H1 (cell line): ENCODE measurements at regions not wholly inside any gene's neighbourhood (a gene's known extent, or its start where the extent isn't known, plus 50 kb on each side); places are given as distances from the start of the nearest gene placed in this dataset.

Experiments used
- CTCF ChIA-PET: fragments of 300-600 bp; sonication (Branson Sonifier 250); formaldehyde crosslinking; loops from one replicate; lab custom pipeline; 2021; ENCODE audit not compliant: partially characterized antibody; lab: Charles Lee
- POLR2A ChIA-PET: fragments of 300-600 bp; sonication (Branson Sonifier 250); formaldehyde crosslinking; loops from one replicate; lab custom pipeline; 2021; ENCODE audit warnings: inconsistent platforms; ENCODE audit not compliant: partially characterized antibody; lab: Charles Lee
- DNase-seq, 2 experiments: peaks; one replicate each; pipeline versions ENCODE4 v3.0.0 to v3.0.0-alpha.2; 2010 to 2022; ENCODE audit warnings: low spot score in 2 of 2, low read depth in 1 of 2, mixed read lengths in 1 of 2
- FAIRE-seq: peaks from 2 replicates; lab custom pipeline; 2011; peaks lifted over from hg19 to GRCh38; lab: Jason Lieb, UNC
- H2AFZ ChIP-seq: 2 replicates; pipeline ENCODE4 v1.8.1; 2012; ENCODE audit warnings: low read length, inconsistent platforms
- H2AK5ac ChIP-seq: 2 replicates; pipeline ENCODE4 v1.6.1; 2013; ENCODE audit warnings: low read depth, low read length
- H2BK120ac ChIP-seq: replicated peaks from 2 replicates; pipeline ENCODE3; 2013; ENCODE audit warnings: low read depth, low read length, inconsistent platforms
- H2BK12ac ChIP-seq: 2 replicates; pipeline ENCODE4 v1.6.1; 2013; ENCODE audit warnings: low read depth, low read length
- H2BK15ac ChIP-seq: 2 replicates; pipeline ENCODE4 v1.6.1; 2013; ENCODE audit warnings: low read length
- H2BK20ac ChIP-seq: 2 replicates; pipeline ENCODE4 v1.6.1; 2013; ENCODE audit warnings: low read length
- H2BK5ac ChIP-seq: 2 replicates; pipeline ENCODE4 v1.6.1; 2013; ENCODE audit warnings: low read depth, low read length
- H3K14ac ChIP-seq: 2 replicates; pipeline ENCODE4 v1.6.1; 2013; ENCODE audit warnings: inconsistent platforms; ENCODE audit not compliant: insufficient read length
- H3K18ac ChIP-seq: 2 replicates; pipeline ENCODE4 v1.6.1; 2013; ENCODE audit warnings: low read length; ENCODE audit errors: extremely low read depth
- H3K23ac ChIP-seq: 2 replicates; pipeline ENCODE4 v1.6.1; 2013; ENCODE audit warnings: inconsistent platforms; ENCODE audit not compliant: insufficient read length
- H3K23me2 ChIP-seq: 2 replicates; pipeline ENCODE4 v1.6.1; 2013; ENCODE audit warnings: low read depth, low read length
- H3K27ac ChIP-seq: 2 replicates; pipeline ENCODE4 v1.6.1; 2011; ENCODE audit warnings: low read depth, low read length, inconsistent platforms
- H3K27me3 ChIP-seq, 4 experiments: replicated peaks in 1 of 4; 1 replicate in 1 of 4; 2 replicates in 3 of 4; pipeline versions ENCODE4 v1.6.1 to v1.8.1; 2011 to 2013; ENCODE audit warnings: low read length in 3 of 4, mild to moderate bottlenecking in 3 of 4, inconsistent platforms in 2 of 4, mixed read lengths in 2 of 4, moderate library complexity in 1 of 4; ENCODE audit not compliant: control insufficient read depth in 3 of 4, insufficient read depth in 3 of 4; ENCODE audit errors: extremely low read depth in 1 of 4
- H3K36me3 ChIP-seq, 4 experiments: 2 replicates each; pipeline versions ENCODE4 v1.6.1 to v1.8.1; 2011 to 2013; ENCODE audit warnings: mild to moderate bottlenecking in 4 of 4, low read length in 3 of 4, moderate library complexity in 2 of 4, control low read depth in 1 of 4, inconsistent platforms in 1 of 4; ENCODE audit not compliant: insufficient read depth in 4 of 4, control insufficient read depth in 2 of 4
- H3K4ac ChIP-seq: replicated peaks from 2 replicates; pipeline ENCODE3; 2013; ENCODE audit warnings: low read length, low read depth, mixed read lengths, inconsistent platforms; ENCODE audit not compliant: insufficient read length
- H3K4me1 ChIP-seq, 4 experiments: replicated peaks in 1 of 4; 1 replicate in 1 of 4; 2 replicates in 3 of 4; pipeline versions ENCODE4 v1.6.1 to v1.8.1; 2011 to 2013; ENCODE audit warnings: low read length in 3 of 4, inconsistent platforms in 2 of 4, mixed read lengths in 1 of 4; ENCODE audit not compliant: insufficient read depth in 4 of 4, control insufficient read depth in 3 of 4
- H3K4me2 ChIP-seq, 2 experiments: 2 replicates each; pipeline versions ENCODE4 v1.6.1 to v1.8.1; 2011 to 2013; ENCODE audit warnings: low read depth in 2 of 2, low read length in 2 of 2, control low read depth in 1 of 2, inconsistent platforms in 1 of 2, mild to moderate bottlenecking in 1 of 2; ENCODE audit not compliant: insufficient read depth in 1 of 2
- H3K4me3 ChIP-seq, 4 experiments: fragments of 200-600, 300-600 bp in 1 of 4; sonication (generic), shearing (Covaris generic), sonication (Bioruptor Twin) in 1 of 4; 2 replicates each; pipeline versions ENCODE4 v1.5.1 to v1.8.1; 2011 to 2016; ENCODE audit warnings: low read length in 4 of 4, low read depth in 3 of 4, control low read depth in 2 of 4, inconsistent platforms in 2 of 4, mild to moderate bottlenecking in 2 of 4, mixed read lengths in 1 of 4, moderate library complexity in 1 of 4; ENCODE audit not compliant: insufficient read depth in 2 of 4; ENCODE audit errors: extremely low read depth in 1 of 4
- H3K56ac ChIP-seq: replicated peaks from 2 replicates; pipeline ENCODE3; 2013; ENCODE audit warnings: low read depth, mild to moderate bottlenecking, mixed read lengths, low read length, inconsistent platforms; ENCODE audit not compliant: insufficient read length
- H3K79me1 ChIP-seq: 2 replicates; pipeline ENCODE4 v1.6.1; 2013; ENCODE audit warnings: low read depth, low read length, control low read depth
- H3K79me2 ChIP-seq, 2 experiments: 2 replicates each; pipeline versions ENCODE4 v1.6.1 to v1.8.1; 2012 to 2013; ENCODE audit warnings: low read length in 2 of 2, mild to moderate bottlenecking in 2 of 2, inconsistent platforms in 1 of 2; ENCODE audit not compliant: insufficient read depth in 2 of 2, control insufficient read depth in 1 of 2
- H3K9ac ChIP-seq, 4 experiments: replicated peaks in 1 of 4; 1 replicate in 1 of 4; 2 replicates in 3 of 4; pipeline versions ENCODE4 v1.6.1 to v1.8.1; 2011 to 2013; ENCODE audit warnings: low read depth in 3 of 4, low read length in 3 of 4, control low read depth in 2 of 4, mild to moderate bottlenecking in 2 of 4, moderate library complexity in 2 of 4, inconsistent platforms in 1 of 4; ENCODE audit errors: extremely low read depth in 1 of 4
- H3K9me3 ChIP-seq, 2 experiments: 2 replicates each; pipeline versions ENCODE4 v1.6.1 to v1.8.1; 2012 to 2013; ENCODE audit warnings: mild to moderate bottlenecking in 2 of 2, moderate library complexity in 2 of 2, control low read depth in 1 of 2, inconsistent platforms in 1 of 2, low read depth in 1 of 2, low read length in 1 of 2, mixed read lengths in 1 of 2; ENCODE audit not compliant: insufficient read depth in 2 of 2
- H4K20me1 ChIP-seq, 2 experiments: replicated peaks in 1 of 2; 2 replicates each; pipeline versions ENCODE3 to v1.8.1; 2011 to 2013; ENCODE audit warnings: inconsistent platforms in 2 of 2, low read length in 2 of 2, mild to moderate bottlenecking in 1 of 2; ENCODE audit not compliant: insufficient read depth in 2 of 2, control insufficient read depth in 1 of 2
- H4K5ac ChIP-seq: 2 replicates; pipeline ENCODE4 v1.6.1; 2013; ENCODE audit warnings: low read length, low read depth, mixed read lengths, inconsistent platforms; ENCODE audit not compliant: insufficient read length
- H4K8ac ChIP-seq: 2 replicates; pipeline ENCODE4 v1.8.0; 2013; ENCODE audit warnings: mild to moderate bottlenecking, moderate library complexity, low read length, inconsistent platforms; ENCODE audit not compliant: insufficient read depth; ENCODE audit errors: extremely low read depth
- H4K91ac ChIP-seq: replicated peaks from 2 replicates; pipeline ENCODE3; 2013; ENCODE audit warnings: low read length, mixed read lengths, inconsistent platforms; ENCODE audit not compliant: insufficient read length
- CBX5 ChIP-seq: fragments of 300-800, 300-1000 bp; sonication (generic); IDR thresholded peaks from 2 replicates; pipeline ENCODE4 v1.7.1; 2016; ENCODE audit warnings: antibody characterized with exemption, low read length, low read depth
- WGBS, 2 experiments: shearing (Covaris generic) in 1 of 2; methylation state at CpG; one replicate each; pipeline versions ENCODE4 v1.1.6 to v1.1.7; 2013 to 2015; ENCODE audit warnings: low lambda C conversion rate in 2 of 2, mixed read lengths in 2 of 2, inconsistent platforms in 1 of 2, low coverage in 1 of 2, missing lambda C conversion rate in 1 of 2; ENCODE audit not compliant: insufficient replicate concordance in 2 of 2, insufficient coverage in 1 of 2, insufficient read length in 1 of 2; ENCODE audit errors: extremely low coverage in 1 of 2, missing lambda C conversion rate in 1 of 2; 5-methylcytosine and 5-hydroxymethylcytosine counted together

DNA sequence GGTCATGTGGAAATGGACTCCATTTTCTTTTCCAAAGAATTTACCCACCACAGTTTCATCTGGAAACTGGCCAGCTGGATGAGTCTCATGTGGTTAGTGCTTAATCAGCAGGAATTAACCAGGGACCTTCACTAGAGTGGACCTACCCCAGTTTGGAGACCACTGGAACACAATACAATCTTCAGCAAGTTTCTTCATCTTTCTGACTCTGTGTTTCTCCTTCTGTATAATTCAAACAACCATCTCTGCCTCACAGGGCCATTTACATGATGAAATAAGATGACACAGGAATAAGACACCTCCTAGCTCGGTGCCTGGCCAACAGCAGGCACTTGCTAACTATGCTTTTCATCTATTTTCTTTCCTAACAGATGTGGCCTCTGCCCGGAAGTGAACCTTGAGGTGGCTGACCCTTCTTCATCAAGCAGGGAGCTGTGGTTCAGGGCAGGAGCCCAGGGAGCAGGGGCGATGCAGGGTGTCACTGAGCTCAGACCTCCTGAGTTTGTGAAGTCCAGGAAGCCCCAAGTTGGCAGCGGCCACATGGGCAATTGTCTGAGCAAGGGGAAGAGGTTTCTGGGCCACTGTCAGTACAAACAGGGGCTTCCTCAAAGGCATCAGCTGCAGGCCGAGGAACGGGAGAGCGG, 98.8 kb downstream of the SOD2 start:
- no peak overlapping the region for H3K4me3 ChIP-seq
- H3K27me3 ChIP-seq: no peaks in the 10 kb centered on the region
- no peaks in the 10 kb centered on the region; a peak in 1 of 7 replicates for H3K4me1 ChIP-seq
- peak overlapping the region; percentile 83; the same call in 1 of the 2 replicates for H4K8ac ChIP-seq
- H3K23me2 ChIP-seq: no peaks in the 10 kb centered on the region; the same call in 1 of the 2 replicates
- no peak overlapping the region for H2BK5ac ChIP-seq
- no peak overlapping the region for H3K4me2 ChIP-seq
- H2AK5ac ChIP-seq: no peak overlapping the region
- H4K5ac ChIP-seq: no peak overlapping the region
- no peak overlapping the region for H2BK120ac ChIP-seq
- no peaks in the 10 kb centered on the region for H3K36me3 ChIP-seq
- no peak overlapping the region for H3K4ac ChIP-seq
- CTCF ChIA-PET: interaction anchor here (1.0 kb wide), 1 partner anchor 39 kb away, joined by 3 read pairs; no protein-coding TSS in a partner anchor
- no peaks in the 10 kb centered on the region for H4K20me1 ChIP-seq
- H3K56ac ChIP-seq: no peak overlapping the region
- FAIRE-seq (no peak), DNase-seq (no peak)
- no peak overlapping the region for H4K91ac ChIP-seq
- WGBS, 2 experiments: 64% methylated on average over 7 of the region's 7 CpGs; no CpG with 5 or more reads in 1 of the 2 experiments
- H2BK15ac ChIP-seq: no peak overlapping the region
- no peak overlapping the region for H3K27ac ChIP-seq
- no peak overlapping the region for H2BK12ac ChIP-seq
- H3K18ac ChIP-seq: no peak overlapping the region
- H3K9me3 ChIP-seq: peaks cover 48 to 61% of the 10 kb centered on the region in 2 experiments
- no peak overlapping the region for H2BK20ac ChIP-seq
- no peaks in the 10 kb centered on the region for H3K79me2 ChIP-seq
- no peak overlapping the region for H3K23ac ChIP-seq
- no peak overlapping the region for H2AFZ ChIP-seq
- H3K14ac ChIP-seq: peak overlapping the region; percentile 72
- no peaks in the 10 kb centered on the region for H3K79me1 ChIP-seq
- H3K9ac ChIP-seq: no peak overlapping the region
- no peak for TF ChIP-seq CBX5
- POLR2A ChIA-PET: no interaction called here
